ENCODE measurements at regions not wholly inside any gene's neighbourhood (a gene's known extent, or its start where the extent isn't known, plus 50 kb on each side); places are given as distances from the start of the nearest gene placed in this dataset.

- TF ChIP-seq CHD7 (IDR thresholded peaks at IDR 0.05; ENCODE audit: insufficient replicate concordance, low read length), result no peak
- no peak for TF ChIP-seq CHD2 (IDR thresholded peaks at IDR 0.05; ENCODE audit: low read length)
- no peak for TF ChIP-seq KDM4A (IDR thresholded peaks at IDR 0.05; ENCODE audit: low read depth, low read length, severe bottlenecking)
- no peak for TF ChIP-seq SAP30 (IDR thresholded peaks at IDR 0.05; ENCODE audit: insufficient read depth, insufficient replicate concordance, low read length)
Observed at GRCh38 chr21:23876925-23877558, 1730.2 kb downstream of the MRPL39 start (continued).
